ENCODE measurements at regions not wholly inside any gene's neighbourhood (a gene's known extent, or its start where the extent isn't known, plus 50 kb on each side); places are given as distances from the start of the nearest gene placed in this dataset.

GRCh38 chr15:31468911-31469785 is 142.5 kb downstream of the KLF13 start:
- Histone ChIP-seq H3K36me3 (ENCODE audit: control insufficient read depth in 2 of 3, insufficient read depth in 3 of 3, low read length in 3 of 3) (no peaks in the 10 kb centered on the region), H3K9me3 (ENCODE audit: control insufficient read depth in 2 of 3, low read length in 3 of 3) (no peaks in the 10 kb centered on the region), H3K4me3 (ENCODE audit: low read length) (no peak overlapping the region), H3K27me3 (ENCODE audit: control insufficient read depth in 2 of 2, insufficient read depth in 2 of 2, low read length in 2 of 2) (no peaks in the 10 kb centered on the region), H3K4me1 (ENCODE audit: control insufficient read depth in 2 of 2, insufficient read depth in 2 of 2, low read length in 2 of 2) (peaks cover 26 to 32% of the 10 kb centered on the region in 2 donors), H3K27ac (ENCODE audit: low read depth, low read length) (no peak overlapping the region)
- POLR2A ChIA-PET = interaction anchor here (1.0 to 6.7 kb wide), 4 partner anchors 11 to 14 kb away, joined by 3 to 62 read pairs (median 4); no protein-coding TSS in a partner anchor
- Mint-ChIP-seq H3K27me3 (no peaks in the 10 kb centered on the region), H3K27ac (peak overlapping the region in 1 of 9 donors; percentile 62), H3K36me3 (peaks cover 0 to 7% (median 0%) of the 10 kb centered on the region in 5 donors), H3K4me1 (peaks cover 19 to 46% (median 38%) of the 10 kb centered on the region in 7 donors), H3K9me3 (no peaks in the 10 kb centered on the region), H3K4me3 (no peak overlapping the region)
- ATAC-seq = no peak
- no peak for DNase-seq
- intact Hi-C loops (cut with micrococcal nuclease) = no loop called here
- CTCF ChIA-PET = interaction anchor here (1.2 kb wide), 1 partner anchor 15 kb away, joined by 3 read pairs; no protein-coding TSS in a partner anchor

GRCh38 chr15:31469786-31470525 is 143.3 kb downstream of the KLF13 start:
- no peak overlapping the region for H3K4me3 ChIP-seq (ENCODE audit: low read length)
- Mint-ChIP-seq H3K27ac (peak overlapping the region in 7 of 9 donors; percentile 41 to 96 (median 66)), H3K27me3 (no peaks in the 10 kb centered on the region), H3K9me3 (no peaks in the 10 kb centered on the region), H3K4me1 (peaks cover 24 to 53% (median 45%) of the 10 kb centered on the region in 7 donors), H3K36me3 (peaks cover 0 to 11% (median 0%) of the 10 kb centered on the region in 5 donors), H3K4me3 (no peak overlapping the region)
- POLR2A ChIA-PET = interaction anchor here (0.6 to 6.7 kb wide), 5 partner anchors 10 to 271 kb away, joined by 3 to 62 read pairs (median 4); partner anchors contain the start of gene KLF13
- H3K27ac ChIP-seq (ENCODE audit: low read depth, low read length) = no peak overlapping the region
- H3K4me1 ChIP-seq (ENCODE audit: control insufficient read depth in 2 of 2, insufficient read depth in 2 of 2, low read length in 2 of 2) = peaks cover 29 to 34% of the 10 kb centered on the region in 2 donors
- intact Hi-C loops (cut with micrococcal nuclease) = loop anchor here in 1 of 2 donors (5.0 kb wide), 2 partner anchors 78 to 143 kb away; partner anchors contain the start of gene KLF13
- ATAC-seq = no peak
- no peak for DNase-seq
- H3K27me3 ChIP-seq (ENCODE audit: control insufficient read depth in 2 of 2, insufficient read depth in 2 of 2, low read length in 2 of 2) = no peaks in the 10 kb centered on the region
- CTCF ChIA-PET = interaction anchor here (1.2 kb wide), 1 partner anchor 11 kb away, joined by 3 read pairs; no protein-coding TSS in a partner anchor
- H3K9me3 ChIP-seq (ENCODE audit: control insufficient read depth in 2 of 3, low read length in 3 of 3) = no peaks in the 10 kb centered on the region
- no peaks in the 10 kb centered on the region for H3K36me3 ChIP-seq (ENCODE audit: control insufficient read depth in 2 of 3, insufficient read depth in 3 of 3, low read length in 3 of 3)

GRCh38 chr15:31470756-31471155 is 144.1 kb downstream of the KLF13 start:
- H3K4me1 ChIP-seq (ENCODE audit: control insufficient read depth in 2 of 2, insufficient read depth in 2 of 2, low read length in 2 of 2) = peaks cover 29 to 34% of the 10 kb centered on the region in 2 donors
- H3K9me3 Mint-ChIP-seq = no peaks in the 10 kb centered on the region
- H3K36me3 Mint-ChIP-seq = peaks cover 0 to 16% (median 0%) of the 10 kb centered on the region in 5 donors
- no peaks in the 10 kb centered on the region for H3K27me3 ChIP-seq (ENCODE audit: control insufficient read depth in 2 of 2, insufficient read depth in 2 of 2, low read length in 2 of 2)
- POLR2A ChIA-PET = interaction anchor here (0.6 to 6.7 kb wide), 4 partner anchors 12 to 272 kb away, joined by 3 to 62 read pairs (median 4); partner anchors contain the start of gene KLF13
- peak overlapping the region; percentile 9 for H3K27ac ChIP-seq (ENCODE audit: low read depth, low read length)
- DNase-seq (no peak), ATAC-seq (no peak)
- H3K4me3 ChIP-seq (ENCODE audit: low read length) = no peak overlapping the region
- peaks cover 22 to 57% (median 53%) of the 10 kb centered on the region in 7 donors for H3K4me1 Mint-ChIP-seq
- intact Hi-C loops (cut with micrococcal nuclease) = loop anchor here in 1 of 2 donors (5.0 kb wide), 2 partner anchors 78 to 143 kb away; partner anchors contain the start of gene KLF13
- H3K36me3 ChIP-seq (ENCODE audit: control insufficient read depth in 2 of 3, insufficient read depth in 3 of 3, low read length in 3 of 3) = no peaks in the 10 kb centered on the region
- peak overlapping the region in 2 of 10 donors; percentile 61 to 84 for H3K4me3 Mint-ChIP-seq
- CTCF ChIA-PET = interaction anchor here (1.2 kb wide), 2 partner anchors 10 to 36 kb away, joined by 3 read pairs; no protein-coding TSS in a partner anchor
- no peaks in the 10 kb centered on the region for H3K27me3 Mint-ChIP-seq
- peak overlapping the region; percentile 36 to 96 (median 90) for H3K27ac Mint-ChIP-seq
- H3K9me3 ChIP-seq (ENCODE audit: control insufficient read depth in 2 of 3, low read length in 3 of 3) = no peaks in the 10 kb centered on the region

GRCh38 chr15:31471731-31472430 is 145.2 kb downstream of the KLF13 start:
- no peak for ATAC-seq
- peak overlapping the region; percentile 66 for H3K27ac ChIP-seq (ENCODE audit: low read depth, low read length)
- Mint-ChIP-seq H3K27me3 (no peaks in the 10 kb centered on the region), H3K36me3 (peaks cover 0 to 23% (median 0%) of the 10 kb centered on the region in 5 donors), H3K9me3 (no peaks in the 10 kb centered on the region), H3K4me1 (peaks cover 22 to 61% (median 54%) of the 10 kb centered on the region in 7 donors), H3K4me3 (peak overlapping the region in 8 of 10 donors; percentile 25 to 87 (median 79)), H3K27ac (peak overlapping the region; percentile 90 to 96 (median 93))
- intact Hi-C loops (cut with micrococcal nuclease) = loop anchor here (2.0 to 5.0 kb wide), 5 partner anchors 17 to 145 kb away; partner anchors contain the start of gene KLF13 (in 1 of the 2)
- H3K27me3 ChIP-seq (ENCODE audit: control insufficient read depth in 2 of 2, insufficient read depth in 2 of 2, low read length in 2 of 2) = no peaks in the 10 kb centered on the region
- no peaks in the 10 kb centered on the region for H3K9me3 ChIP-seq (ENCODE audit: control insufficient read depth in 2 of 3, low read length in 3 of 3)
- H3K36me3 ChIP-seq (ENCODE audit: control insufficient read depth in 2 of 3, insufficient read depth in 3 of 3, low read length in 3 of 3) = no peaks in the 10 kb centered on the region
- ChIA-PET CTCF (interaction anchor here (0.9 to 3.1 kb wide), 6 partner anchors 12 to 111 kb away, joined by 3 to 18 read pairs (median 6); no protein-coding TSS in a partner anchor), POLR2A (interaction anchor here (0.6 to 6.7 kb wide), 14 partner anchors 11 to 568 kb away, joined by 3 to 62 read pairs (median 4); partner anchors contain the start of genes FAN1 and KLF13)
- DNase-seq = no peak
- peaks cover 29 to 34% of the 10 kb centered on the region in 2 donors for H3K4me1 ChIP-seq (ENCODE audit: control insufficient read depth in 2 of 2, insufficient read depth in 2 of 2, low read length in 2 of 2)
- H3K4me3 ChIP-seq (ENCODE audit: low read length) = no peak overlapping the region

GRCh38 chr15:31472636-31473384 is 146.2 kb downstream of the KLF13 start:
- H3K9me3 ChIP-seq (ENCODE audit: control insufficient read depth in 2 of 3, low read length in 3 of 3) = no peaks in the 10 kb centered on the region
- peak overlapping the region; percentile 66 for H3K27ac ChIP-seq (ENCODE audit: low read depth, low read length)
- intact Hi-C loops (cut with micrococcal nuclease) = loop anchor here (1.0 to 5.0 kb wide), 8 partner anchors 10 to 146 kb away; partner anchors contain the start of gene KLF13 (in 1 of the 2)
- Mint-ChIP-seq H3K36me3 (peaks cover 0 to 27% (median 4%) of the 10 kb centered on the region in 5 donors), H3K4me1 (peaks cover 22 to 62% (median 58%) of the 10 kb centered on the region in 7 donors), H3K27me3 (no peaks in the 10 kb centered on the region), H3K27ac (peak overlapping the region; percentile 90 to 96 (median 93)), H3K4me3 (peak overlapping the region; percentile 69 to 90 (median 79)), H3K9me3 (peaks cover 0 to 4% (median 0%) of the 10 kb centered on the region in 11 donors)
- peak; percentile 90 for ATAC-seq
- H3K4me1 ChIP-seq (ENCODE audit: control insufficient read depth in 2 of 2, insufficient read depth in 2 of 2, low read length in 2 of 2) = peaks cover 29 to 34% of the 10 kb centered on the region in 2 donors
- H3K27me3 ChIP-seq (ENCODE audit: control insufficient read depth in 2 of 2, insufficient read depth in 2 of 2, low read length in 2 of 2) = no peaks in the 10 kb centered on the region
- no peaks in the 10 kb centered on the region for H3K36me3 ChIP-seq (ENCODE audit: control insufficient read depth in 2 of 3, insufficient read depth in 3 of 3, low read length in 3 of 3)
- peak overlapping the region; percentile 28 for H3K4me3 ChIP-seq (ENCODE audit: low read length)
- POLR2A ChIA-PET = interaction anchor here (0.6 to 6.7 kb wide), 18 partner anchors 10 to 144 kb away, joined by 3 to 62 read pairs (median 4); no protein-coding TSS in a partner anchor
- CTCF ChIA-PET = interaction anchor here (0.6 to 3.1 kb wide), 9 partner anchors 9 to 849 kb away, joined by 3 to 18 read pairs (median 4); no protein-coding TSS in a partner anchor
- DNase-seq = peak in 8 of 9 donors; percentile 48 to 71 (median 66)
